ENCODE measurements at regions not wholly inside any gene's neighbourhood (a gene's known extent, or its start where the extent isn't known, plus 50 kb on each side); places are given as distances from the start of the nearest gene placed in this dataset.

GRCh38 chr14:98227727-98228111, 1044.3 kb downstream of the BCL11B start:
- Histone ChIP-seq H3K27ac (replicated peaks; ENCODE audit: low read length) (no peak overlapping the region), H4K8ac (ENCODE audit: low read depth, low read length) (no peak overlapping the region), H3K9ac (ENCODE audit: low read depth, low read length, poor library complexity) (no peak overlapping the region), H3K23ac (ENCODE audit: low read depth, low read length, poor library complexity) (no peak overlapping the region), H3K27me3 (ENCODE audit: control insufficient read depth in 3 of 3, insufficient read depth in 3 of 3, low read depth in 1 of 3, low read length in 3 of 3) (no peaks in the 10 kb centered on the region), H3K4ac (ENCODE audit: low read length) (no peak overlapping the region), H3K14ac (ENCODE audit: low read length) (no peak overlapping the region), H3K4me1 (ENCODE audit: control insufficient read depth in 2 of 2, insufficient read depth in 1 of 2, low read depth in 1 of 2, low read length in 2 of 2) (no peaks in the 10 kb centered on the region), H2BK5ac (ENCODE audit: low read length) (no peak overlapping the region), H3K9me3 (replicated peaks in 1 of 2; ENCODE audit: control insufficient read depth in 2 of 2, insufficient read depth in 1 of 2, low read depth in 1 of 2, low read length in 2 of 2) (no peaks in the 10 kb centered on the region), H3K4me2 (ENCODE audit: insufficient read depth, low read length, poor library complexity, severe bottlenecking) (no peak overlapping the region), H2BK12ac (ENCODE audit: low read length) (no peak overlapping the region), H2AK5ac (ENCODE audit: low read depth, low read length) (no peak overlapping the region), H3K4me3 (ENCODE audit: low read length in 2 of 2) (no peak overlapping the region), H4K91ac (ENCODE audit: low read depth, low read length, poor library complexity) (no peak overlapping the region), H2AFZ (ENCODE audit: low read length) (no peak overlapping the region), H3K79me1 (ENCODE audit: low read depth, low read length) (no peaks in the 10 kb centered on the region), H3K18ac (ENCODE audit: low read length) (no peak overlapping the region), H2BK120ac (ENCODE audit: low read depth, low read length) (no peak overlapping the region), H2BK15ac (ENCODE audit: low read length) (no peak overlapping the region), H3K36me3 (replicated peaks in 1 of 2; ENCODE audit: control insufficient read depth in 2 of 2, insufficient read depth in 2 of 2, low read length in 2 of 2) (no peaks in the 10 kb centered on the region)
- no peak for DNase-seq (ENCODE audit: low spot score)
- no CpG with 5 or more reads among the region's 3 CpGs for WGBS, 2 donors (ENCODE audit: extremely low coverage in 2 of 2, insufficient read length in 2 of 2, insufficient replicate concordance in 1 of 2)

- no peak overlapping the region for H3K4me3 ChIP-seq (ENCODE audit: low read length in 2 of 2)
- no peak overlapping the region for H3K4ac ChIP-seq (ENCODE audit: low read length)
- H3K4me1 ChIP-seq (ENCODE audit: control insufficient read depth in 2 of 2, insufficient read depth in 1 of 2, low read depth in 1 of 2, low read length in 2 of 2): peaks cover 0 to 2% of the 10 kb centered on the region in 2 donors
- H3K9me3 ChIP-seq (replicated peaks in 1 of 2; ENCODE audit: control insufficient read depth in 2 of 2, insufficient read depth in 1 of 2, low read depth in 1 of 2, low read length in 2 of 2): no peaks in the 10 kb centered on the region
- H3K23ac ChIP-seq (ENCODE audit: low read depth, low read length, poor library complexity): no peak overlapping the region
- no peak overlapping the region for H2BK120ac ChIP-seq (ENCODE audit: low read depth, low read length)
- H3K9ac ChIP-seq (ENCODE audit: low read depth, low read length, poor library complexity): no peak overlapping the region
- H3K79me1 ChIP-seq (ENCODE audit: low read depth, low read length): no peaks in the 10 kb centered on the region
- H2BK15ac ChIP-seq (ENCODE audit: low read length): no peak overlapping the region
- H3K4me2 ChIP-seq (ENCODE audit: insufficient read depth, low read length, poor library complexity, severe bottlenecking): no peak overlapping the region
- no peak overlapping the region for H4K91ac ChIP-seq (ENCODE audit: low read depth, low read length, poor library complexity)
- H3K27ac ChIP-seq (replicated peaks; ENCODE audit: low read length): no peak overlapping the region
- no peaks in the 10 kb centered on the region for H3K27me3 ChIP-seq (ENCODE audit: control insufficient read depth in 3 of 3, insufficient read depth in 3 of 3, low read depth in 1 of 3, low read length in 3 of 3)
- no peak overlapping the region for H2BK5ac ChIP-seq (ENCODE audit: low read length)
- H2AFZ ChIP-seq (ENCODE audit: low read length): no peak overlapping the region
- H3K18ac ChIP-seq (ENCODE audit: low read length): no peak overlapping the region
- DNase-seq (ENCODE audit: low spot score): no peak
- H3K14ac ChIP-seq (ENCODE audit: low read length): no peak overlapping the region
- H2AK5ac ChIP-seq (ENCODE audit: low read depth, low read length): no peak overlapping the region
- H4K8ac ChIP-seq (ENCODE audit: low read depth, low read length): no peak overlapping the region
- WGBS, 2 donors (ENCODE audit: extremely low coverage in 2 of 2, insufficient read length in 2 of 2, insufficient replicate concordance in 1 of 2): no CpG with 5 or more reads among the region's 12 CpGs
- no peak overlapping the region for H2BK12ac ChIP-seq (ENCODE audit: low read length)
- no peaks in the 10 kb centered on the region for H3K36me3 ChIP-seq (replicated peaks in 1 of 2; ENCODE audit: control insufficient read depth in 2 of 2, insufficient read depth in 2 of 2, low read length in 2 of 2)
These were observed 1042.2 kb downstream of the BCL11B start for GRCh38 chr14:98229656-98230366.

- Histone ChIP-seq H3K4me1 (ENCODE audit: control insufficient read depth in 2 of 2, insufficient read depth in 1 of 2, low read depth in 1 of 2, low read length in 2 of 2) (peaks cover 0 to 2% of the 10 kb centered on the region in 2 donors), H2BK5ac (ENCODE audit: low read length) (no peak overlapping the region), H3K4me3 (ENCODE audit: low read length in 2 of 2) (no peak overlapping the region), H3K36me3 (replicated peaks in 1 of 2; ENCODE audit: control insufficient read depth in 2 of 2, insufficient read depth in 2 of 2, low read length in 2 of 2) (no peaks in the 10 kb centered on the region), H2BK12ac (ENCODE audit: low read length) (no peak overlapping the region), H3K79me1 (ENCODE audit: low read depth, low read length) (no peaks in the 10 kb centered on the region), H3K23ac (ENCODE audit: low read depth, low read length, poor library complexity) (no peak overlapping the region), H2BK120ac (ENCODE audit: low read depth, low read length) (no peak overlapping the region), H3K9me3 (replicated peaks in 1 of 2; ENCODE audit: control insufficient read depth in 2 of 2, insufficient read depth in 1 of 2, low read depth in 1 of 2, low read length in 2 of 2) (no peaks in the 10 kb centered on the region), H2AFZ (ENCODE audit: low read length) (no peak overlapping the region), H3K27ac (replicated peaks; ENCODE audit: low read length) (no peak overlapping the region), H3K4ac (ENCODE audit: low read length) (no peak overlapping the region), H3K4me2 (ENCODE audit: insufficient read depth, low read length, poor library complexity, severe bottlenecking) (no peak overlapping the region), H3K9ac (ENCODE audit: low read depth, low read length, poor library complexity) (no peak overlapping the region), H3K18ac (ENCODE audit: low read length) (no peak overlapping the region), H2AK5ac (ENCODE audit: low read depth, low read length) (no peak overlapping the region), H4K8ac (ENCODE audit: low read depth, low read length) (no peak overlapping the region), H3K14ac (ENCODE audit: low read length) (no peak overlapping the region), H4K91ac (ENCODE audit: low read depth, low read length, poor library complexity) (no peak overlapping the region), H2BK15ac (ENCODE audit: low read length) (no peak overlapping the region), H3K27me3 (ENCODE audit: control insufficient read depth in 3 of 3, insufficient read depth in 3 of 3, low read depth in 1 of 3, low read length in 3 of 3) (no peaks in the 10 kb centered on the region)
- DNase-seq (ENCODE audit: low spot score): no peak
- no CpG with 5 or more reads among the region's 7 CpGs for WGBS, 2 donors (ENCODE audit: extremely low coverage in 2 of 2, insufficient read length in 2 of 2, insufficient replicate concordance in 1 of 2)
These were observed 1041.6 kb downstream of the BCL11B start for GRCh38 chr14:98230411-98230810.

DNA sequence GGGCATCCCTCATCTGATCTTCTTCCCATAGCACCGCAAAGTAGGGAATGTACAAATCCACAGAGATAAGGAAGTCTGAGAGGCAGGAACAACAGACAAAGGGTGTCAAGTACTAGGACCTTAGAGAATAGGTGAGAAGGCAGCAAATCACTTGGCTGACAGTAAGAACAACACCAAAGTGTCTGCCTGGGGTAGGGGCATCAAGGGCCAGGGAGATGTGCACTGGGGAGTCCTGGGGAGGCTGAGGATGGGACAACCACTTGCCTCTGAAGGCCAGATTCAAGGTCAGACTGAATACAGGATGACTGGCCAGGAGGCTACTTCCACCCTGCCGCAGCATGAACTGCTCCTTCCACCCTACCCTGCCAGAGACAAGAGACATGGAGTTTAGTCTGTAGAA, 1040.8 kb downstream of the BCL11B start:
- no peak overlapping the region for H4K8ac ChIP-seq (ENCODE audit: low read depth, low read length)
- H2BK15ac ChIP-seq (ENCODE audit: low read length): no peak overlapping the region
- H3K18ac ChIP-seq (ENCODE audit: low read length): no peak overlapping the region
- H3K36me3 ChIP-seq (replicated peaks in 1 of 2; ENCODE audit: control insufficient read depth in 2 of 2, insufficient read depth in 2 of 2, low read length in 2 of 2): no peaks in the 10 kb centered on the region
- H2BK120ac ChIP-seq (ENCODE audit: low read depth, low read length): no peak overlapping the region
- peaks cover 0 to 2% of the 10 kb centered on the region in 2 donors for H3K4me1 ChIP-seq (ENCODE audit: control insufficient read depth in 2 of 2, insufficient read depth in 1 of 2, low read depth in 1 of 2, low read length in 2 of 2)
- H3K9me3 ChIP-seq (replicated peaks in 1 of 2; ENCODE audit: control insufficient read depth in 2 of 2, insufficient read depth in 1 of 2, low read depth in 1 of 2, low read length in 2 of 2): peaks cover 0 to 2% of the 10 kb centered on the region in 2 donors
- no peak overlapping the region for H3K4me3 ChIP-seq (ENCODE audit: low read length in 2 of 2)
- no peak overlapping the region for H2AFZ ChIP-seq (ENCODE audit: low read length)
- no peak overlapping the region for H2BK5ac ChIP-seq (ENCODE audit: low read length)
- no peak overlapping the region for H3K4me2 ChIP-seq (ENCODE audit: insufficient read depth, low read length, poor library complexity, severe bottlenecking)
- H2AK5ac ChIP-seq (ENCODE audit: low read depth, low read length): no peak overlapping the region
- no peaks in the 10 kb centered on the region for H3K79me1 ChIP-seq (ENCODE audit: low read depth, low read length)
- H4K91ac ChIP-seq (ENCODE audit: low read depth, low read length, poor library complexity): no peak overlapping the region
- no peak overlapping the region for H3K27ac ChIP-seq (replicated peaks; ENCODE audit: low read length)
- H3K14ac ChIP-seq (ENCODE audit: low read length): no peak overlapping the region
- H3K4ac ChIP-seq (ENCODE audit: low read length): no peak overlapping the region
- no peak overlapping the region for H3K23ac ChIP-seq (ENCODE audit: low read depth, low read length, poor library complexity)
- DNase-seq (ENCODE audit: low spot score): no peak
- WGBS, 2 donors (ENCODE audit: extremely low coverage in 2 of 2, insufficient read length in 2 of 2, insufficient replicate concordance in 1 of 2): no CpG with 5 or more reads among the region's 2 CpGs
- no peak overlapping the region for H3K9ac ChIP-seq (ENCODE audit: low read depth, low read length, poor library complexity)
- no peak overlapping the region for H2BK12ac ChIP-seq (ENCODE audit: low read length)
- H3K27me3 ChIP-seq (ENCODE audit: control insufficient read depth in 3 of 3, insufficient read depth in 3 of 3, low read depth in 1 of 3, low read length in 3 of 3): no peaks in the 10 kb centered on the region
